Astrocyte of the cerebellum (primary cell): ENCODE measurements at regions not wholly inside any gene's neighbourhood (a gene's known extent, or its start where the extent isn't known, plus 50 kb on each side); places are given as distances from the start of the nearest gene placed in this dataset.

Source experiments
- DNase-seq: peaks from one replicate; pipeline ENCODE4 v3.0.0-alpha.2; 2011; ENCODE audit warnings: low read depth
- H3K4me3 ChIP-seq: 2 replicates; pipeline ENCODE4 v1.5.1; 2011; ENCODE audit warnings: mild to moderate bottlenecking, low read depth, low read length, moderate library complexity
- CTCF ChIP-seq: IDR thresholded peaks from 2 replicates; pipeline ENCODE4 v1.5.1; 2012; ENCODE audit warnings: low read length, low read depth, moderate library complexity, mild to moderate bottlenecking; ENCODE audit errors: missing control alignments
- in situ Hi-C: cut with HindIII; loops from 2 replicates; pipeline ENCODE4 v1.10.0; 2017; ENCODE audit warnings: low sequenced_read_pairs

GRCh38 chr13:23506807-23507291 lies 63.4 kb upstream of the TNFRSF19 start:
- no peak overlapping the region for H3K4me3 ChIP-seq
- peak; percentile 95 for DNase-seq
- TF ChIP-seq CTCF, result no peak
- in situ Hi-C loops, result no loop called here

GRCh38 chr13:23509781-23510543 lies 60.2 kb upstream of the TNFRSF19 start:
- in situ Hi-C loops, result no loop called here
- DNase-seq, result peak; percentile 80
- no peak for TF ChIP-seq CTCF
- no peak overlapping the region for H3K4me3 ChIP-seq

GRCh38 chr13:23510544-23510916 lies 59.7 kb upstream of the TNFRSF19 start:
- H3K4me3 ChIP-seq, result no peak overlapping the region
- no peak for DNase-seq
- no peak for TF ChIP-seq CTCF
- in situ Hi-C loops, result no loop called here

- peak; percentile 29 for TF ChIP-seq CTCF
- DNase-seq, result no peak
- in situ Hi-C loops, result no loop called here
- H3K4me3 ChIP-seq, result no peak overlapping the region
Measured at GRCh38 chr13:23510979-23511735, 59.1 kb upstream of the TNFRSF19 start.

- no peak overlapping the region for H3K4me3 ChIP-seq
- TF ChIP-seq CTCF, result no peak
- no peak for DNase-seq
- in situ Hi-C loops, result no loop called here
Measured at GRCh38 chr13:23512762-23513395, 57.3 kb upstream of the TNFRSF19 start.

- in situ Hi-C loops, result no loop called here
- H3K4me3 ChIP-seq, result no peak overlapping the region
- no peak for DNase-seq
- TF ChIP-seq CTCF, result no peak
Measured at GRCh38 chr13:23513455-23513854, 56.8 kb upstream of the TNFRSF19 start.
